ENCODE measurements at regions not wholly inside any gene's neighbourhood (a gene's known extent, or its start where the extent isn't known, plus 50 kb on each side); places are given as distances from the start of the nearest gene placed in this dataset.

- no peak for DNase-seq (ENCODE audit: low spot score)
- TF ChIP-seq, protein P1, sequence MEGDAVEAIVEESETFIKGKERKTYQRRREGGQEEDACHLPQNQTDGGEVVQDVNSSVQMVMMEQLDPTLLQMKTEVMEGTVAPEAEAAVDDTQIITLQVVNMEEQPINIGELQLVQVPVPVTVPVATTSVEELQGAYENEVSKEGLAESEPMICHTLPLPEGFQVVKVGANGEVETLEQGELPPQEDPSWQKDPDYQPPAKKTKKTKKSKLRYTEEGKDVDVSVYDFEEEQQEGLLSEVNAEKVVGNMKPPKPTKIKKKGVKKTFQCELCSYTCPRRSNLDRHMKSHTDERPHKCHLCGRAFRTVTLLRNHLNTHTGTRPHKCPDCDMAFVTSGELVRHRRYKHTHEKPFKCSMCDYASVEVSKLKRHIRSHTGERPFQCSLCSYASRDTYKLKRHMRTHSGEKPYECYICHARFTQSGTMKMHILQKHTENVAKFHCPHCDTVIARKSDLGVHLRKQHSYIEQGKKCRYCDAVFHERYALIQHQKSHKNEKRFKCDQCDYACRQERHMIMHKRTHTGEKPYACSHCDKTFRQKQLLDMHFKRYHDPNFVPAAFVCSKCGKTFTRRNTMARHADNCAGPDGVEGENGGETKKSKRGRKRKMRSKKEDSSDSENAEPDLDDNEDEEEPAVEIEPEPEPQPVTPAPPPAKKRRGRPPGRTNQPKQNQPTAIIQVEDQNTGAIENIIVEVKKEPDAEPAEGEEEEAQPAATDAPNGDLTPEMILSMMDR (IDR thresholded peaks at IDR 0.05; ENCODE audit: extremely low read depth, missing control alignments) = no peak
Measured at GRCh38 chr6:6863970-6864639, 243.7 kb upstream of the RREB1 start.

DNA sequence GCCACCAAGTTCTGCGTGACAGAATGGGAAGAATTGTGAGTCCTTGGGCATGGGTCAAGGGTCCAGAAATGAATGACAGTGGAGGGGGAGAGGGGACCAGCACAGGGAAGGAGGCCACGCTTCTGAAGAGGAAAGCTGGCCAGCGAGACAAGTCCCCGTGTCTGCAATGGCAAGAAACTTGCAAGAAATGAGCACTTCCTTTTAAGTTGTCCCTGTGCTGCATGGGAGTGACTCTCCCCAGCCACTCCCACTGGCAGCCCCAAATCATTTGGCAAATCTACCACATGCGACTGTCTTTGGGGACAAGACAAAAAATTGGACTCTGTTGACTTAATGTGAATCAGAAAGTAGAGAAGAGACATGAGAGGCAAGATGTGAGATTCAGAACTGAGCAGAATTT lies 242.2 kb upstream of the RREB1 start:
- DNase-seq (ENCODE audit: low spot score) = no peak
- TF ChIP-seq, protein P1 (IDR thresholded peaks at IDR 0.05; ENCODE audit: extremely low read depth, missing control alignments) = no peak

DNA sequence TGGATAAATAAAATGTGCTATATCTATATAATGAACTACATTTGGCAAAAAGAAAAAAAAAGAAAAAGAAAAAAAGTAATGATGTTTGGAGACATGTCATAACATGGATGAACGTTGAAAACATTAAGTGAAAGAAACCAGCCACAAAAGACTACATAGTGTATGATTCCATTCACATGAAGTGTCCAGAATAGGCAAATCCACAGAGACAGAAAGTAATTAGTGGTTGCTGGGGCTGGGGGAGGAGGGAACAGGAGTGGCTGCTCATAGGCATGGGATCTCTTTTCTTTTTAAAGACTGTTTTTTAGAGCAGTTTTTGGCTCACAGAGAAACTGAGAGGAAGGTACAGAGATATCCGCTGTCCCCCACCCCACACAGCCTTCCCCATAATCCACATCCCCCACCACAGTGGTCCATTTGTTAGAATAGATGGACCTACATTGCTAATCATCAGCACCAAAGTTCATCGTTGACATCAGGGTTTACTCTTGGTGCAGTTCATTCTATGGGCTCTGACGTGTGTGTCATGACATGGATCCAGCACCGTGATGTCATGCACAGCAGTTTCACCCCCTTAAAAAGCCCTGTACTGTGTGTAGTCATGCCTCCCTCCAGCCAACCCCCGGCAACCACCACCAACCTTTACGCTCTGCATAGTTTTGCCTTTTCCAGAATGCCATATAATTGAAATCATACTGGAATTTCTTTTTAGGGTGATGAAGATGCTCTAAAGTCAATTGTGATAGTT lies 240.9 kb upstream of the RREB1 start:
- no peak for DNase-seq (ENCODE audit: low spot score)
- TF ChIP-seq, protein P1 (IDR thresholded peaks at IDR 0.05; ENCODE audit: extremely low read depth, missing control alignments) = no peak

GRCh38 chr6:6867404-6867799 lies 240.4 kb upstream of the RREB1 start:
- TF ChIP-seq, protein P1 (IDR thresholded peaks at IDR 0.05; ENCODE audit: extremely low read depth, missing control alignments) = no peak
- DNase-seq (ENCODE audit: low spot score) = no peak

DNA sequence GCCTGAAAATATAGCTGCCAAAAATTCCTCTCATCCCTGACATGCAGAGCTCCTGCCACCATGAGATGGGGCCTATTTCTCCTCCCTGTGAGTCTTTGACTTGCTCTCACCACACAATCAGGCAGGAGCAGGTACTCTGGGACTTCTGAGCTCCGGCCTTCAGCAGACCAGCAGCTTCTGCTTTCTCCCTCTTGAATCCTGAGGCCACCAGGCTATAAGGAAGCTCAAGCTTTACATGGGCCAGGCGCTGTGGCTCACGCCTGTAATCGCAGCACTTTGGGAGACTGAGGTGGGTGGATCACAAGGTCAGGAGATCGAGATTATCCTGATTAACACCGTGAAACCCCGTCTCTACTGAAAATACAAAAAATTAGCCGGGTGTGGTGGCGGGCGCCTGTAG lies 238.7 kb upstream of the RREB1 start:
- no peak for DNase-seq (ENCODE audit: low spot score)
- TF ChIP-seq, protein P1 (IDR thresholded peaks at IDR 0.05; ENCODE audit: extremely low read depth, missing control alignments) = no peak

DNA sequence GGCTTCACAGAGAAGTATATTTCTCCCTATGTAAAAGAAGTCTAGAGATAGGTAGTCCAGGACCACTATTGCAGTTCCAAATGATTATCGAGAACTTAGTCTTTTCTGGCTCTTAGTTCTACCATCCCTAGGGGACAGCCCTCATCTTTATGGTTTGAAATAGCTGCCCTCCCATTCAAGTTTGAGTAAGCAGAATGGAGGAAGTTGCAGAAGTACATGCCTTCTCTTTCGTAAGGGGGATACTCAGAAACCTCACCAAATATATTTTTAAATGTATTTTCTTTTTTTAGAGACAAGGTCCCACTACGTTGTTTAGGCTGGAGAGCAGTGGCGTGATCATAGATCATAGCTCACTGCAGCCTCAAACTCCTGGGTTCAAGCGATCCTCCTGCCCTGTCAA lies 236.8 kb upstream of the RREB1 start:
- TF ChIP-seq, protein P1 (IDR thresholded peaks at IDR 0.05; ENCODE audit: extremely low read depth, missing control alignments) = no peak
- no peak for DNase-seq (ENCODE audit: low spot score)
